IMR-90 (cell line): ENCODE measurements at regions not wholly inside any gene's neighbourhood (a gene's known extent, or its start where the extent isn't known, plus 50 kb on each side); places are given as distances from the start of the nearest gene placed in this dataset.

ENCODE experiments used
- ATAC-seq: fragments of 200-7000 bp; cut with Tn5 transposase; 2 replicates; pipeline ENCODE4 v1.9.1; 2020; ENCODE audit warnings: low read depth, mild to moderate bottlenecking, moderate library complexity
- BruUV-seq: library from RNA; stranded (reverse); fragments of 400-500 nt; replicated peaks from 2 replicates; lab custom pipeline; 2021; lab: Mats Ljungman, UMichigan
- CTCF ChIA-PET: fragments of 300-600 bp; formaldehyde crosslinking; extraction: SDS; loops from one replicate; lab custom pipeline; 2021; ENCODE audit warnings: antibody characterized with exemption; lab: Yijun Ruan, JAX
- POLR2A ChIA-PET: fragments of 300-600 bp; sonication (Branson Sonifier 250); formaldehyde crosslinking; loops from one replicate; lab custom pipeline; 2022; ENCODE audit warnings: antibody characterized with exemption; ENCODE audit not compliant: unreplicated experiment; lab: Charles Lee
- DNase-seq: peaks from one replicate; pipeline ENCODE4 v3.0.0; 2013
- H2AFZ ChIP-seq: replicated peaks from 2 replicates; pipeline ENCODE3; 2013; ENCODE audit warnings: low read length, mild to moderate bottlenecking; ENCODE audit not compliant: poor library complexity
- H2AK5ac ChIP-seq: 2 replicates; pipeline ENCODE4 v1.6.1; 2013; ENCODE audit warnings: low read depth, low read length, inconsistent platforms
- H2AK9ac ChIP-seq: replicated peaks from 2 replicates; pipeline ENCODE3; 2013; ENCODE audit warnings: mild to moderate bottlenecking, low read depth, low read length, moderate library complexity; ENCODE audit not compliant: poor library complexity
- H2BK120ac ChIP-seq: 2 replicates; pipeline ENCODE4 v1.6.1; 2013; ENCODE audit warnings: low read depth, low read length, inconsistent platforms
- H2BK15ac ChIP-seq: 3 replicates; pipeline ENCODE4 v1.6.1; 2013; ENCODE audit warnings: low read depth, low read length, inconsistent platforms
- H2BK20ac ChIP-seq: 2 replicates; pipeline ENCODE4 v1.6.1; 2013; ENCODE audit warnings: low read depth, mild to moderate bottlenecking, inconsistent platforms, low read length, moderate library complexity
- H2BK5ac ChIP-seq: 2 replicates; pipeline ENCODE4 v1.6.1; 2013; ENCODE audit warnings: mild to moderate bottlenecking, low read depth, low read length, inconsistent platforms; ENCODE audit not compliant: poor library complexity, severe bottlenecking
- H3K14ac ChIP-seq: replicated peaks from 2 replicates; pipeline ENCODE4 v1.6.1; 2013; ENCODE audit warnings: low read depth, low read length, inconsistent platforms
- H3K18ac ChIP-seq: 2 replicates; pipeline ENCODE4 v1.6.1; 2013; ENCODE audit warnings: low read depth, low read length, control low read depth
- H3K23ac ChIP-seq: 2 replicates; pipeline ENCODE4 v1.6.1; 2013; ENCODE audit warnings: low read depth, low read length, inconsistent platforms
- H3K27ac ChIP-seq: 2 replicates; pipeline ENCODE4 v1.5.1; 2013; ENCODE audit warnings: mild to moderate bottlenecking, control low read depth, low read length; ENCODE audit not compliant: insufficient read depth
- H3K27me3 ChIP-seq: 2 replicates; pipeline ENCODE4 v1.6.1; 2013; ENCODE audit warnings: low read length; ENCODE audit not compliant: control insufficient read depth, insufficient read depth
- H3K36me3 ChIP-seq: 2 replicates; pipeline ENCODE4 v1.6.1; 2013; ENCODE audit warnings: low read length, mixed read lengths; ENCODE audit not compliant: control insufficient read depth, insufficient read depth
- H3K4ac ChIP-seq: 2 replicates; pipeline ENCODE4 v1.6.1; 2013; ENCODE audit warnings: low read depth, low read length, inconsistent platforms
- H3K4me1 ChIP-seq: 2 replicates; pipeline ENCODE4 v1.6.1; 2013; ENCODE audit warnings: low read length, mixed read lengths; ENCODE audit not compliant: control insufficient read depth, insufficient read depth
- H3K4me2 ChIP-seq: 2 replicates; pipeline ENCODE4 v1.6.1; 2013; ENCODE audit warnings: low read depth, mild to moderate bottlenecking, control low read depth, low read length, moderate library complexity
- H3K4me3 ChIP-seq: 2 replicates; pipeline ENCODE4 v1.5.1; 2013; ENCODE audit warnings: low read depth, mild to moderate bottlenecking, control low read depth, low read length, moderate library complexity; ENCODE audit not compliant: insufficient read depth
- H3K56ac ChIP-seq: 2 replicates; pipeline ENCODE4 v1.6.1; 2013; ENCODE audit warnings: low read length, inconsistent platforms; ENCODE audit not compliant: insufficient read depth; ENCODE audit errors: extremely low read depth
- H3K79me1 ChIP-seq, 2 experiments: 2 replicates each; pipeline ENCODE4 v1.6.1; 2013; ENCODE audit warnings: low read length in 2 of 2, inconsistent platforms in 1 of 2, low read depth in 1 of 2
- H3K9ac ChIP-seq: 2 replicates; pipeline ENCODE4 v1.6.1; 2013; ENCODE audit warnings: low read depth, low read length, control low read depth
- H3K9me1 ChIP-seq: 2 replicates; pipeline ENCODE4 v1.6.1; 2013; ENCODE audit warnings: low read length, inconsistent platforms; ENCODE audit not compliant: insufficient read depth
- H3K9me3 ChIP-seq: 2 replicates; pipeline ENCODE4 v1.6.1; 2013; ENCODE audit warnings: low read length; ENCODE audit not compliant: control insufficient read depth, insufficient read depth
- H4K20me1 ChIP-seq: 2 replicates; pipeline ENCODE4 v1.6.1; 2013; ENCODE audit warnings: low read length, inconsistent platforms; ENCODE audit not compliant: insufficient read depth
- H4K5ac ChIP-seq: 2 replicates; pipeline ENCODE4 v1.6.1; 2013; ENCODE audit warnings: mild to moderate bottlenecking, low read depth, low read length, control low read depth
- H4K8ac ChIP-seq, 2 experiments: 2 replicates each; pipeline ENCODE4 v1.6.1; 2013; ENCODE audit warnings: low read depth in 2 of 2, low read length in 2 of 2, control low read depth in 1 of 2, inconsistent platforms in 1 of 2
- H4K91ac ChIP-seq: 2 replicates; pipeline ENCODE4 v1.6.1; 2013; ENCODE audit warnings: low read depth, low read length, inconsistent platforms; ENCODE audit not compliant: insufficient read depth
- CEBPB ChIP-seq: IDR thresholded peaks from 2 replicates; pipeline ENCODE4 v1.6.1; 2012; ENCODE audit warnings: low read depth, low read length, improper control_type of control experiment
- CHD1 ChIP-seq: IDR thresholded peaks from 2 replicates; pipeline ENCODE4 v1.6.1; 2012; ENCODE audit warnings: low read depth, low read length, improper control_type of control experiment
- FOS ChIP-seq: fragments of 150-350 bp; IDR thresholded peaks from 2 replicates; pipeline ENCODE4 v1.6.1; 2016; ENCODE audit warnings: low read depth, low read length
- MAFK ChIP-seq: IDR thresholded peaks from 2 replicates; pipeline ENCODE4 v1.6.1; 2012; ENCODE audit warnings: low read depth, low read length, improper control_type of control experiment
- MAZ ChIP-seq: IDR thresholded peaks from 2 replicates; pipeline ENCODE4 v1.6.1; 2012; ENCODE audit warnings: low read depth, mild to moderate bottlenecking, low read length, improper control_type of control experiment, moderate library complexity, borderline replicate concordance
- MXI1 ChIP-seq: IDR thresholded peaks from 2 replicates; pipeline ENCODE4 v1.6.1; 2012; ENCODE audit warnings: low read depth, mild to moderate bottlenecking, low read length, moderate library complexity, borderline replicate concordance
- POLR2A ChIP-seq: IDR thresholded peaks from 2 replicates; pipeline ENCODE4 v1.6.1; 2012; ENCODE audit warnings: mild to moderate bottlenecking, low read depth, low read length
- RAD21 ChIP-seq: IDR thresholded peaks from 2 replicates; pipeline ENCODE4 v1.6.1; 2012; ENCODE audit warnings: low read length, improper control_type of control experiment
- RCOR1 ChIP-seq: IDR thresholded peaks from 2 replicates; pipeline ENCODE4 v1.6.1; 2012; ENCODE audit warnings: mild to moderate bottlenecking, low read length, improper control_type of control experiment; ENCODE audit not compliant: insufficient replicate concordance
- RFX5 ChIP-seq: IDR thresholded peaks from 2 replicates; pipeline ENCODE4 v1.8.0; 2012; ENCODE audit warnings: low read depth, mild to moderate bottlenecking, low read length, moderate library complexity
- SMC3 ChIP-seq: fragments of 150-350 bp; IDR thresholded peaks from 2 replicates; pipeline ENCODE4 v1.6.1; 2016; ENCODE audit warnings: low read depth, mild to moderate bottlenecking, antibody characterized with exemption, low read length, moderate library complexity
- dilution Hi-C: fragments of 300-500 bp; cut with HindIII; formaldehyde crosslinking; loops from one replicate; pipeline ENCODE4 v1.14.3; 2018; ENCODE audit warnings: low sequenced_read_pairs; ENCODE audit not compliant: unreplicated experiment
- in situ Hi-C: fragments of 300-500 bp; cut with MboI; formaldehyde crosslinking; loops from 3 replicates; pipeline ENCODE4 v1.14.3; 2019; ENCODE audit warnings: low sequenced_read_pairs, inconsistent platforms, mixed read lengths
- intact Hi-C: fragments of 100-400 bp; cut with micrococcal nuclease; formaldehyde crosslinking; loops from 2 replicates; pipeline ENCODE4 v1.10.0; 2022
- TF ChIP-seq, protein P1 (sequence below): conservative IDR thresholded peaks from 2 replicates; pipeline ENCODE4 v1.5.1; 2012; ENCODE audit warnings: mild to moderate bottlenecking, low read depth, low read length, improper control_type of control experiment
- TF ChIP-seq, protein P2 (sequence below): fragments of 150-350 bp; IDR thresholded peaks from 2 replicates; pipeline ENCODE4 v1.6.1; 2017; ENCODE audit warnings: mild to moderate bottlenecking, antibody characterized with exemption, low read length, low read depth

GRCh38 chr4:158038718-158039117, 134.1 kb downstream of the GASK1B start:
- ATAC-seq (no peak), DNase-seq (no peak)
- intact Hi-C loops = no loop called here
- H2AFZ ChIP-seq = no peak overlapping the region
- H3K79me1 ChIP-seq = no peaks in the 10 kb centered on the region
- POLR2A ChIA-PET = no interaction called here
- H2BK120ac ChIP-seq = no peak overlapping the region
- no peak overlapping the region for H3K56ac ChIP-seq
- H3K4me2 ChIP-seq = no peak overlapping the region
- no TSS peak for BruUV-seq
- no peak overlapping the region for H2BK5ac ChIP-seq
- H3K36me3 ChIP-seq = no peaks in the 10 kb centered on the region
- H3K9me1 ChIP-seq = no peaks in the 10 kb centered on the region
- no peaks in the 10 kb centered on the region for H4K20me1 ChIP-seq
- H3K27me3 ChIP-seq = no peaks in the 10 kb centered on the region
- H2BK15ac ChIP-seq = no peak overlapping the region
- H3K4ac ChIP-seq = no peak overlapping the region
- TF ChIP-seq MAZ (no peak), CEBPB (no peak), MAFK (no peak), MXI1 (no peak), POLR2A (no peak), SMC3 (no peak), RFX5 (no peak), RAD21 (no peak), RCOR1 (no peak), CHD1 (no peak), FOS (no peak)
- TF ChIP-seq, protein P1, sequence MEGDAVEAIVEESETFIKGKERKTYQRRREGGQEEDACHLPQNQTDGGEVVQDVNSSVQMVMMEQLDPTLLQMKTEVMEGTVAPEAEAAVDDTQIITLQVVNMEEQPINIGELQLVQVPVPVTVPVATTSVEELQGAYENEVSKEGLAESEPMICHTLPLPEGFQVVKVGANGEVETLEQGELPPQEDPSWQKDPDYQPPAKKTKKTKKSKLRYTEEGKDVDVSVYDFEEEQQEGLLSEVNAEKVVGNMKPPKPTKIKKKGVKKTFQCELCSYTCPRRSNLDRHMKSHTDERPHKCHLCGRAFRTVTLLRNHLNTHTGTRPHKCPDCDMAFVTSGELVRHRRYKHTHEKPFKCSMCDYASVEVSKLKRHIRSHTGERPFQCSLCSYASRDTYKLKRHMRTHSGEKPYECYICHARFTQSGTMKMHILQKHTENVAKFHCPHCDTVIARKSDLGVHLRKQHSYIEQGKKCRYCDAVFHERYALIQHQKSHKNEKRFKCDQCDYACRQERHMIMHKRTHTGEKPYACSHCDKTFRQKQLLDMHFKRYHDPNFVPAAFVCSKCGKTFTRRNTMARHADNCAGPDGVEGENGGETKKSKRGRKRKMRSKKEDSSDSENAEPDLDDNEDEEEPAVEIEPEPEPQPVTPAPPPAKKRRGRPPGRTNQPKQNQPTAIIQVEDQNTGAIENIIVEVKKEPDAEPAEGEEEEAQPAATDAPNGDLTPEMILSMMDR = no peak
- TF ChIP-seq, protein P2, sequence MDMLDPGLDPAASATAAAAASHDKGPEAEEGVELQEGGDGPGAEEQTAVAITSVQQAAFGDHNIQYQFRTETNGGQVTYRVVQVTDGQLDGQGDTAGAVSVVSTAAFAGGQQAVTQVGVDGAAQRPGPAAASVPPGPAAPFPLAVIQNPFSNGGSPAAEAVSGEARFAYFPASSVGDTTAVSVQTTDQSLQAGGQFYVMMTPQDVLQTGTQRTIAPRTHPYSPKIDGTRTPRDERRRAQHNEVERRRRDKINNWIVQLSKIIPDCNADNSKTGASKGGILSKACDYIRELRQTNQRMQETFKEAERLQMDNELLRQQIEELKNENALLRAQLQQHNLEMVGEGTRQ = no peak
- no peak overlapping the region for H3K23ac ChIP-seq
- H3K9me3 ChIP-seq = peaks cover 4% of the 10 kb centered on the region; the same call in 1 of the 2 replicates
- H3K4me3 ChIP-seq = no peak overlapping the region
- no peak overlapping the region for H3K27ac ChIP-seq
- H4K8ac ChIP-seq = no peak overlapping the region
- dilution Hi-C loops = no loop called here
- H3K18ac ChIP-seq = no peak overlapping the region
- CTCF ChIA-PET = interaction anchor here (0.6 kb wide), 1 partner anchor 629 kb away, joined by 5 read pairs; no protein-coding TSS in a partner anchor
- no peak overlapping the region for H4K91ac ChIP-seq
- H3K4me1 ChIP-seq = peaks cover 3% of the 10 kb centered on the region; the same call in 1 of the 2 replicates
- no peak overlapping the region for H4K5ac ChIP-seq
- no peak overlapping the region for H3K9ac ChIP-seq
- H2AK5ac ChIP-seq = no peak overlapping the region
- H3K14ac ChIP-seq = no peak overlapping the region
- H2AK9ac ChIP-seq = no peak overlapping the region
- H2BK20ac ChIP-seq = no peak overlapping the region
- in situ Hi-C loops = no loop called here
